ENCODE measurements at regions not wholly inside any gene's neighbourhood (a gene's known extent, or its start where the extent isn't known, plus 50 kb on each side); places are given as distances from the start of the nearest gene placed in this dataset.

GRCh38 chr19:23519031-23519430 is 123.8 kb upstream of the ZNF91 start:
- no peak overlapping the region for H3K4me3 ChIP-seq (ENCODE audit: low read depth in 1 of 2, low read length in 2 of 2)
- H3K9me3 ChIP-seq (ENCODE audit: control insufficient read depth in 1 of 2, low read length in 2 of 2): no peaks in the 10 kb centered on the region
- H3K4me1 ChIP-seq (ENCODE audit: control insufficient read depth in 1 of 2, insufficient read depth in 2 of 2, low read length in 2 of 2): no peaks in the 10 kb centered on the region
- H3K27me3 ChIP-seq (ENCODE audit: low read depth, low read length): no peaks in the 10 kb centered on the region
- no peaks in the 10 kb centered on the region for H3K36me3 ChIP-seq (ENCODE audit: control insufficient read depth in 1 of 2, insufficient read depth in 2 of 2, low read length in 2 of 2)
- H3K27ac ChIP-seq (ENCODE audit: low read length): no peak overlapping the region

DNA sequence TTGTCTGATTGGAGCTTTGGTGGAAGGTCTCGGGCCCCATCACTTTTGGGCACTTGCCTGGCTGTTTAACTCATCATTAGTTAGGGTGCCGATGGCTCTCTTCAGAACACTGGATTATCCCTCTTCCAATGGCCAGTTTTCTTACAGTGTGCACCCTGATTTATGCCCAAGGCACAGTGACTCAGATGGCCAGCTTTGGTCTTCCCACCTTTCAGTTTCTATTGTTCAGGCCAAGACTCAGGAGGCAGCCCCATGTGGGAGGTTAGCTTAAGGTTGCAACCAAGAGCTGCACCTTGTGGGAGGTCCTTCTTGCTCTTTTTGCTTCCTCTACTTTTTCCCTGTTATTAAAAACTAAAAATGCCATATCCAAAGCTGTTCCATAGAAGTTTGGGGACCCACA is 121.0 kb upstream of the ZNF91 start:
- no peak overlapping the region for H3K4me3 ChIP-seq (ENCODE audit: low read depth in 1 of 2, low read length in 2 of 2)

DNA sequence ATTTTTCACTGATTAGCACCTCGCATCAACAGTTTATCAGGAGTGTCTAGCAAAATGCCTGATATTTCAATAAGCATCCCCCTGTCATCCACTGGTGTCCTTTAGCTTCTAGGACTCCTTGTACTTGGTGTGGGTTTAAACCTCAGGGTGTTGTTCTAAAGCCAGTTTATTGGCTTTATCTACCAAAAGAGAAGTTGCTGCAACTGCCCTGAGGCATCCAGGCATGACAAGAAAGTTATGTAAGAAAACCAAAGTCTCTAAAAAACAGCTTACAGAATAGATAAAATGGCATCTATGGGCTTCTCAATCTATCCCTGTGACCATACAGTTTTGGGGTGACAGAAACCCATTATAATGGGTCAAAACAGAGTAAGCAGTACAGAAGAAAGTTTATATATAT is 120.3 kb upstream of the ZNF91 start:
- Histone ChIP-seq H3K36me3 (ENCODE audit: control insufficient read depth in 1 of 2, insufficient read depth in 2 of 2, low read length in 2 of 2) (no peaks in the 10 kb centered on the region), H3K4me3 (ENCODE audit: low read depth in 1 of 2, low read length in 2 of 2) (no peak overlapping the region), H3K4me1 (ENCODE audit: control insufficient read depth in 1 of 2, insufficient read depth in 2 of 2, low read length in 2 of 2) (no peaks in the 10 kb centered on the region), H3K27ac (ENCODE audit: low read length) (no peak overlapping the region), H3K9me3 (ENCODE audit: control insufficient read depth in 1 of 2, low read length in 2 of 2) (no peaks in the 10 kb centered on the region), H3K27me3 (ENCODE audit: low read depth, low read length) (no peaks in the 10 kb centered on the region)

More for the DNA sequence above, 121.0 kb upstream of the ZNF91 start:
- Histone ChIP-seq H3K9me3 (ENCODE audit: control insufficient read depth in 1 of 2, low read length in 2 of 2) (no peaks in the 10 kb centered on the region), H3K36me3 (ENCODE audit: control insufficient read depth in 1 of 2, insufficient read depth in 2 of 2, low read length in 2 of 2) (no peaks in the 10 kb centered on the region), H3K4me1 (ENCODE audit: control insufficient read depth in 1 of 2, insufficient read depth in 2 of 2, low read length in 2 of 2) (no peaks in the 10 kb centered on the region), H3K27ac (ENCODE audit: low read length) (no peak overlapping the region), H3K27me3 (ENCODE audit: low read depth, low read length) (no peaks in the 10 kb centered on the region)

DNA sequence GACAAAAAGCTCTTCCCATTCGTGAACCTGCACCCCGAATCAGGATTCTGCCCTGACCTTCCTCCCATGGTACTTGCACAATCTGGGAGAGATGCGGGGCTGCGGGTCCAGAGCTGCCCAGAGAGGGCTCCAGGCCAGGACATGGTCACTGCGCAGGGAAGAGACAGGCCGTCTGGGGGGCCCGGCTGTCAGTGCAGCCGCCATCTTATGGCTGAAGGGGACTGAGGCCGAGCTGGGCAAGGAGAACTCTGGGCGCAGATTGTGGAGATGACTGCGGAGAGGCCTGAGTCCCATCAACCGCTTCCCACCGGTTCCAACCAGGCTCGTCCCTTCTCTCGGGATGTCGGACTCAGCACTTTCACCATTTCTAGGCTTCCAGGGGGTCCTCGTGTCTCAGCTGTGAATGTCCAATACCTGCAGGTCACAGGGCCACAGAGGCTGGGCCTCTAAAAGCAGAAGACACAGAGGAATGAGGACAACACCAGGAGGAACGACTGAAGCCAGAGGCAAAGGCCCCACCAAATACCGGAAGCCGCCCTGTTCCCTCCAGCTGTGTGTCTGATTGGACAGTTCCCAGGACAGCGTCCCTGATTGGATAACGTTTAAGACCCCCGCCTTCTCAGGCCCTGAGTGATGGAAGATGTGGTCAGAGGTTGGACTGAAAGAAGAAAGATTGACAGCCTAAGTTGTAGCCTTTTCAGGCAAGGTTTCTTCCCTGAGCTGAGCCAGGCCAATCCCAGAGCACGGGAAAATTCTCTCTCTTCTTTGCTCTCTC is 117.1 kb upstream of the ZNF91 start:
- H3K27me3 ChIP-seq (ENCODE audit: low read depth, low read length): no peaks in the 10 kb centered on the region
- H3K27ac ChIP-seq (ENCODE audit: low read length): no peak overlapping the region
- H3K4me1 ChIP-seq (ENCODE audit: control insufficient read depth in 1 of 2, insufficient read depth in 2 of 2, low read length in 2 of 2): no peaks in the 10 kb centered on the region
- H3K36me3 ChIP-seq (ENCODE audit: control insufficient read depth in 1 of 2, insufficient read depth in 2 of 2, low read length in 2 of 2): no peaks in the 10 kb centered on the region
- no peaks in the 10 kb centered on the region for H3K9me3 ChIP-seq (ENCODE audit: control insufficient read depth in 1 of 2, low read length in 2 of 2)
- no peak overlapping the region for H3K4me3 ChIP-seq (ENCODE audit: low read depth in 1 of 2, low read length in 2 of 2)

DNA sequence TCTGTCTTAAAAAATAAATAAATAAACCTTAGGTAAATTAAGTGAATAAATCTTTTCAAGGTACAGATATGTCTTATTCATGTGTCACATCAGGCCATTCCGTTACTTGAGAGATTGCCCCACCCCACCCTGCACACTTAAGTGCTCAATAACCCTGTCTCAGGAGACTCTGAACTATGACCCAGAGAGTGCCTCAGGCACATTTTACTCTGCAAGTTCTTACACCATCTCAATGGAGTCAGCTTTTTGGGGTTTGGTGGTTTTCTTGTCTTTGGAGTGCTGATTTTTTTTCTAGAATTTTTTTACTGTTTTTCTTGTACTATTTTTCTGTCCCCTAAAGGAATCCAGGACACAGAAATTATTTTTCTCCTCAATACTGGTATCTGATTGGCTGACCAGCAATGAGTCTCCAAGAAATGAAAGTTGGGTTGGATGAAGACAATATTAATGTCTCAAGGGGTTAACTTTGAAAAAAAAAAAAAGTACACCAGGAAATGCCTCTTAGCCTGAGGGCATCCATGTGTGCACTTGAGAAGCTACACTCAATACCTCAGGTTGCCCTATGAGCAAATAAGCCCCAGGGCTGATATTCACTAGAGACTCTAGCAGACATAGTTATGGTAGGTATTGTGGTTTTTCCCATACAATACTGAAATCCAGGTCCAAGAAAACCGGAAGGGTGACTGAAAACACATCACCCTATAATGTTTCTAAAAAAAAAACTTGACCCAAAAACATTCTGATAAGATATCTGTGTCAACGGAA is 114.6 kb upstream of the ZNF91 start:
- H3K36me3 ChIP-seq (ENCODE audit: control insufficient read depth in 1 of 2, insufficient read depth in 2 of 2, low read length in 2 of 2): no peaks in the 10 kb centered on the region
- H3K27ac ChIP-seq (ENCODE audit: low read length): no peak overlapping the region
- H3K4me3 ChIP-seq (ENCODE audit: low read depth in 1 of 2, low read length in 2 of 2): no peak overlapping the region
- no peaks in the 10 kb centered on the region for H3K9me3 ChIP-seq (ENCODE audit: control insufficient read depth in 1 of 2, low read length in 2 of 2)
- no peaks in the 10 kb centered on the region for H3K27me3 ChIP-seq (ENCODE audit: low read depth, low read length)
- H3K4me1 ChIP-seq (ENCODE audit: control insufficient read depth in 1 of 2, insufficient read depth in 2 of 2, low read length in 2 of 2): no peaks in the 10 kb centered on the region

GRCh38 chr19:23507446-23507845 is 112.2 kb upstream of the ZNF91 start:
- Histone ChIP-seq H3K9me3 (ENCODE audit: control insufficient read depth in 1 of 2, low read length in 2 of 2) (no peaks in the 10 kb centered on the region), H3K27ac (ENCODE audit: low read length) (no peak overlapping the region), H3K27me3 (ENCODE audit: low read depth, low read length) (no peaks in the 10 kb centered on the region), H3K4me1 (ENCODE audit: control insufficient read depth in 1 of 2, insufficient read depth in 2 of 2, low read length in 2 of 2) (no peaks in the 10 kb centered on the region), H3K36me3 (ENCODE audit: control insufficient read depth in 1 of 2, insufficient read depth in 2 of 2, low read length in 2 of 2) (no peaks in the 10 kb centered on the region), H3K4me3 (ENCODE audit: low read depth in 1 of 2, low read length in 2 of 2) (no peak overlapping the region)

GRCh38 chr19:23505738-23506137 is 110.5 kb upstream of the ZNF91 start:
- Histone ChIP-seq H3K9me3 (ENCODE audit: control insufficient read depth in 1 of 2, low read length in 2 of 2) (no peaks in the 10 kb centered on the region), H3K4me3 (ENCODE audit: low read depth in 1 of 2, low read length in 2 of 2) (no peak overlapping the region), H3K27me3 (ENCODE audit: low read depth, low read length) (no peaks in the 10 kb centered on the region), H3K36me3 (ENCODE audit: control insufficient read depth in 1 of 2, insufficient read depth in 2 of 2, low read length in 2 of 2) (no peaks in the 10 kb centered on the region), H3K4me1 (ENCODE audit: control insufficient read depth in 1 of 2, insufficient read depth in 2 of 2, low read length in 2 of 2) (no peaks in the 10 kb centered on the region), H3K27ac (ENCODE audit: low read length) (no peak overlapping the region)

- no peaks in the 10 kb centered on the region for H3K4me1 ChIP-seq (ENCODE audit: control insufficient read depth in 1 of 2, insufficient read depth in 2 of 2, low read length in 2 of 2)
- H3K27ac ChIP-seq (ENCODE audit: low read length): no peak overlapping the region
- no peak overlapping the region for H3K4me3 ChIP-seq (ENCODE audit: low read depth in 1 of 2, low read length in 2 of 2)
- H3K27me3 ChIP-seq (ENCODE audit: low read depth, low read length): no peaks in the 10 kb centered on the region
- H3K36me3 ChIP-seq (ENCODE audit: control insufficient read depth in 1 of 2, insufficient read depth in 2 of 2, low read length in 2 of 2): no peaks in the 10 kb centered on the region
- peaks cover 0 to 2% of the 10 kb centered on the region in 2 donors for H3K9me3 ChIP-seq (ENCODE audit: control insufficient read depth in 1 of 2, low read length in 2 of 2)
Measured at GRCh38 chr19:23482829-23483228, 87.6 kb upstream of the ZNF91 start.

GRCh38 chr19:23481043-23481442 is 85.8 kb upstream of the ZNF91 start:
- no peaks in the 10 kb centered on the region for H3K27me3 ChIP-seq (ENCODE audit: low read depth, low read length)
- H3K27ac ChIP-seq (ENCODE audit: low read length): no peak overlapping the region
- H3K9me3 ChIP-seq (ENCODE audit: control insufficient read depth in 1 of 2, low read length in 2 of 2): peaks cover 0 to 6% of the 10 kb centered on the region in 2 donors
- H3K4me3 ChIP-seq (ENCODE audit: low read depth in 1 of 2, low read length in 2 of 2): no peak overlapping the region
- no peaks in the 10 kb centered on the region for H3K4me1 ChIP-seq (ENCODE audit: control insufficient read depth in 1 of 2, insufficient read depth in 2 of 2, low read length in 2 of 2)
- H3K36me3 ChIP-seq (ENCODE audit: control insufficient read depth in 1 of 2, insufficient read depth in 2 of 2, low read length in 2 of 2): no peaks in the 10 kb centered on the region

- Histone ChIP-seq H3K36me3 (ENCODE audit: control insufficient read depth in 1 of 2, insufficient read depth in 2 of 2, low read length in 2 of 2) (no peaks in the 10 kb centered on the region), H3K9me3 (ENCODE audit: control insufficient read depth in 1 of 2, low read length in 2 of 2) (peaks cover 0 to 6% of the 10 kb centered on the region in 2 donors), H3K27ac (ENCODE audit: low read length) (no peak overlapping the region), H3K27me3 (ENCODE audit: low read depth, low read length) (no peaks in the 10 kb centered on the region), H3K4me3 (ENCODE audit: low read depth in 1 of 2, low read length in 2 of 2) (no peak overlapping the region), H3K4me1 (ENCODE audit: control insufficient read depth in 1 of 2, insufficient read depth in 2 of 2, low read length in 2 of 2) (no peaks in the 10 kb centered on the region)
Measured at GRCh38 chr19:23475477-23475876, 80.2 kb upstream of the ZNF91 start.

DNA sequence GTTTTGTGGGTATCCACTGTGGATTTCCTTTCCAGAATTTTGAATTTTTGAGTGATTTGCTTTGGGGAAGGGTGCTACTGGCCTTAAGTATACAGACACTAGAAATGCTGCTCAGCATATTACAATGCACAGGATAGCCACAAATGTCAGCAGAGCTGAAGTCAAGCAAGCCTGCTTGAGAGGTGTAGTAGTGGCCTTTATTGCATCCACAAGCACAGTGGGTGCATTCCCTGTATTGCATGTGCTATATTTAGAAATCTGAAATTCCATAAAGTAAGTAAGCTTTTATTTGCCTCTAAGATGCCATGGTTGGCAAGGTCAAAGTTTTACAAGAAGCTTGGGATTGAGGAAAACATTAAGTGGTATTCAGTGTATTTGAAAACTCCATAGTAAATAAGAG is 79.5 kb upstream of the ZNF91 start:
- no peaks in the 10 kb centered on the region for H3K4me1 ChIP-seq (ENCODE audit: control insufficient read depth in 1 of 2, insufficient read depth in 2 of 2, low read length in 2 of 2)
- no peaks in the 10 kb centered on the region for H3K36me3 ChIP-seq (ENCODE audit: control insufficient read depth in 1 of 2, insufficient read depth in 2 of 2, low read length in 2 of 2)
- H3K27me3 ChIP-seq (ENCODE audit: low read depth, low read length): no peaks in the 10 kb centered on the region
- no peak overlapping the region for H3K4me3 ChIP-seq (ENCODE audit: low read depth in 1 of 2, low read length in 2 of 2)
- no peak overlapping the region for H3K27ac ChIP-seq (ENCODE audit: low read length)
- H3K9me3 ChIP-seq (ENCODE audit: control insufficient read depth in 1 of 2, low read length in 2 of 2): peaks cover 0 to 6% of the 10 kb centered on the region in 2 donors
